ENCODE measurements at regions not wholly inside any gene's neighbourhood (a gene's known extent, or its start where the extent isn't known, plus 50 kb on each side); places are given as distances from the start of the nearest gene placed in this dataset.

DNA sequence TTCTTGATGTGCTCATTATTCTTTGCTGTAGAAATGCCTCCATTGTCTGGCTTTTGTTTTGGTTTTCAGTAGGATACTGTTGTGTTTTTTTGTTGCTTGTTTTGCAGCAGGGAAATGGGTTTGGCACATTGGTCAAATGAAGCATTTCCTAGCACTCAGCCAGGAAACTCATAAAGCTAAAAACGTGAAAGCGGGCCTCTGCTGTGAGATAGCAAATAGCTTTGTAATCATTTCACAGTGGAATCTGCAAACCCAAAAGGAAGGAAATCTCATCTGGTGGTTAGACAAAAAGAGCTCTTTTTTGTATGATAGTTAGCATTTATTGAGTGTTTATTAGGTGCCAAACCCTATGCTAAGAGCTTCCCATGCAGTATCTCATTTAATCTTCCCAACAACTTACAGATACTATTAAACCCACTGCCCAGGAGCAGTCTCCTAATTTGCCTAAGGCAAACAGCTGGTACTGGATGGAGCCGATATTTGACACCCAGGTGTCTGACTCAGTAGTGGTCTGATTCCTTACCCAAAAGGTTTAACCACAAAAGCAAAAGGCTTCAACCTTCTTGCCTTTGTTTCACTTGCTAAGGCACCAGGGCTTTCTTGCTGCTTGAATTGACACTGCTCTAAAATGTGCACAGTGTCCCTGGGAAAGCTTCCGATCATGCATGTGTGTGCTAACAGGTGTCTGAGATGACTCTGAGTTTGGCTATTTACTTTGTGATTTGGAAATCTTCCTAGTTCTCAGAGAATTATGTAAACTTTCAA, 527.9 kb upstream of the MDFIC2 start:
- no peak for DNase-seq

DNA sequence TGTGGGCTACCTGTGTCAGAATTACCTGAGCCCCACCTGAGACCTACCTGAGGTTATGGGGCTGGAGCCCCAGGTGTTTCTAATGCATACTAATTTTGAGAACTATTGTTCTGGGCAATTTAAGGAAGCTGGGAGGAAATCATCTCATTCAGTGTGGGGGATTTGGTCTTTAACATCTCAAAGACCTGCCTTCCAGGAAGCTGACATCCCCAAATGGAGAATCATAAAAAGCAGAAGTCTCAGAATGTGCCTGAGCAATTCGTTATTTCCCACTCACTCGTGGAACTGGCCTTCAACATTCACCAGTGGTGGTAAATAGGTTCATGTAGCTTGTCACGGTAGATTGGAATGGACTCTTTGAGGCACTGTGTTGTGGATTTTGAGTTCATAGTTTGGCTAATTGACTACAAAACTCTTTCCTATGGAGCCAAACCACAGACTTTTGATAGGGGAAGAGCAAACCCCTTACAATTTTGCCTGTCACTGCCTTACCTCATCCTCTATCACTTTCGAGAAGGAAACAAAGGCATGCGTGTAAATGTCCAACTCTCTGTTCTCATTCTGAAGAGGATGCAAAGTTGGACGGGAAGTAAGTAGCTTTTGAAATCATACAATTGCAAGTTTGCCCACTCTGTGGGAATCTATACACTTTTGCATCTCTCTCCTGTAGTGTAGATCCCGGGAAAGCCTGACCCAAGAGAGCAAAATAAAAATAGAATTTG, 521.0 kb upstream of the MDFIC2 start:
- DNase-seq = no peak

DNA sequence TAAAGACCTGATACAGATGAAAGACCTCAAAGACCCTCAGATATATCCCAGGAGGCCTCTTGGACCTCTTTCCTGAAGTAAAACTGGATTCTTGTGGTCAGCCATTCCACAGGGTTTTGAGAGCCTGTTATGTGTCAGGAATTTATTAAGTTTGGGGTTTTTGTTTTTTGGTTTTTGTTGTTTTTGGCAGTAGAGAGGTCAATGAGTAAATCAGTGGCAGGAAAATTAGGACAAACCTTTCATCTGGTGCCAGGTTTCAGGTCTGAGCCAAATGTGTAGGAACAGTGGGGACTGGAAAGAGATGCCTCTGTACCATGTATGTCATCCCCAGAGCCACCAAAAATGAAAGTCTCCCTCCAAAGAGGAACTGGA, 520.4 kb upstream of the MDFIC2 start:
- DNase-seq = no peak

DNA sequence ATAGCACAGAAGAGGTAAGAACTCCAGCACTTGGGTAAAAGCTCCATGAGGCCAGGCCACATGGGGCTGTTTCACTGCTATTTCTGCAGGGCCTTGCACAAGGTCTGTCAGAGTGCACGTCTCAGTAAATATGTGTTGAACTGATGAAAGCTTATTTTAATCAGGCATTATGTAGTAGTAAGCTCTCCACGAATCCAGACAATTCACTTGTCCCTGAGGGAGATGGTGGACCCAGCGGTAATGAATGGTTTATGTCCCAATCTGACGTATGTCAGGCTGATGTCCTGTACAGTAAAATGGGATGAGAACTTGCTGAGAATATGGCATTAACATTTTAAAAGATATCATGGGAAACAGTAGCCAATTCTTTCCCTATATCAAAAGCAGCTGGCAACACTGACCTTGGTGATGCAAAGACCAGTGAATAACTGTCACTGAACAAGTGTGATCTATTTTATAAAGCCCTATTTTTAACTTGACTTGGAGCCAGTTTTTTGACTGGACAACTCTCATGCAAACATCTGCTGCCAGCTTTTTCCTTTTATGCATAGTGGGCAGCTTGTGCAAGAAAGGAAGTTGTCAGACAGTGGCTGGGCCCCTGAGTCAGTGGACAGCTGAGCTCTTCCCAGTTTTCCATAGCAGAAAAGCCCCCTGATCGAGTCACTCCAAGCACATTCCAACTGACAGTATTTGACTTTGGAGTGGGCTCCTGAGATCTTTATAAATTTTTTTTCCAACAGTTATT, 519.8 kb upstream of the MDFIC2 start:
- DNase-seq = no peak

DNA sequence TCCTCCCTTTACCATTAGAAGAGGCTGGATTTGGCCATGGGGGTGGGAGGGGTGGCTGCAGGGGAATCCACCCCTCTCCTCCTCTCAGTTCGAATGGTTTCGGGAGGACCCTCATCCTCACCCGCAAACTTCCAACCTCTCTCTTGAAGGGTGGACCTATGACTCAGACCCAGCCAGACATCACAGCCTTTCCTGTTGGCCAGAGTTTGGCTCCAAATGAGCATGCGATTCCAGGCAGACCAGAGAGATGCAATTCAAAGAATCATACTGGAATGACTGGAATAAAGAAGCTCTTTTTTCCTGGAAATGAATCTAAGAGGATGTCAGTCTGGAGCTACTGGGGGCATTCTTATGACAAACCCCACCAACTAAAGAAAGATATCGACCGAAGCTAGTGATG, 516.7 kb upstream of the MDFIC2 start:
- DNase-seq = no peak

DNA sequence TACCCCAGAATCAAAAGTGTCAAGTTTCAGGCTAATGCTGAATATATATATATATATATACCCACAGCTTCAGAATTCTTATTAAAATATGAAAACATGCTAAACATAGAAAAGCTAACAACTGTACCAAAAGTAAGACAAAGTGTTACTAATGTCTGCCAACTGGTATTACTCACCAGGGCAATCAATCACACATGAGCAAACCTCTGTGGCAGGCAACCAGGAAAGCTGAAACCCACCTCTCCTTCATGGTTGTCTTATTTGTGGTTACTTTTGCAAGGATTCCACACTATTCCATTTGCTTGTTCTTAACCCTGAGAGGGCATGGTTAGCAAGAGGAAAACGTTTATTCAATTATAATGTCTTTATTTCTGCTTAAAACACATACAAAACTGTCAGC, 512.3 kb upstream of the MDFIC2 start:
- no peak for DNase-seq

DNA sequence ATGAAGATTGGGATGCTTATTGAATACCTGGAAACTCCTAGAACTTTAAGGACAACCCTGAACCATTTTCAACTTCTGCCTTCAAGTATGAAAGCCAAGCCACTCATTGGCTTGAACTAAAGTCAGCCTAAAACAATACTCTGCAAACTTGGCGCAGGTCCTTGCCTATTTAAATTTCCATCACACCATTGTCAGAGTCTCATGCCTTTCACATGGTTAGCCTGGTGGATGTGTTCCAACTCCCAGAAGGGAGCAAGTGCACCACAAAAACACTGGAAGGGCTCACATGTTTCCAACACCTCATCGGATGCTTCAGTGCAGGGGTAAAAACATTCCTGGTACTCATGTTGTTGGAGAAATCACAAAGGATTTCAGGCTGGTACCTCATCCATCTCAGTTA, 511.6 kb upstream of the MDFIC2 start:
- no peak for DNase-seq

DNA sequence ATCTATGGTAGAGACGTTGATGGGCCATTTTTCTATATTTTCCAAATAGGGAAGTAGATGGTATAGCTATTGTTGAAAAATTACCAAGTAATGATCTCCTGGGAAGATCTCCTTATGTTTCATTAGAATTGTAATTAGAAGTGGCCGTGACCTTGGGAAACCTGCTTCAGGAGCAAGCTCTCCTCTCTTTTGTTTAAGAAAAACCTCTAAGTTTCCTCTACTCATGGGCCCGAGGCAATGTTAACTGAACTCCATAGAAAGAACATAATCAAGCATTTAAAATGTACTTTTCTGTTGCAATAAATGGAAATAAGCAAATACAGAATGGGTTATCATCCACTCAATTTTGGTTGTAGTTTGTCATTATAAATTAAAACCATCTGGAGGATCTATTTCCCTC, 511.2 kb upstream of the MDFIC2 start:
- DNase-seq = no peak

DNA sequence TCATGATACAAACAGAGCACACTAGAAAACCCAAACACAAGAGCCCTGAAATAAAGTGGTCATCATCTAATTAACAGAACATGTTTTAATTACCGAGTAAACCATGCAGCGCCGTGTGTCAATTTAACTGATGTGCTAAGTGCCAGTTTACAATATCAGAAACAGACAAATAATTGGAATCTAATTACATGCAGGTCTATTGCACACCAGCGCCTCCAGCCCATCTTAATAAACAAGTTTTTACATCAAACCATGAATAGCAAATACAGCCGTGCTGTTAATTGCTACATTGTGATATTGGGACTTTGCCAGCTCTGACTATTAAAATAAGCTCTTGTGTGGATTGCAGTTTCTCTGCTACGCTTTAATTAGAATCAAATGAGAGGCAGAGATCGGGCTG, 510.2 kb upstream of the MDFIC2 start:
- DNase-seq = no peak

DNA sequence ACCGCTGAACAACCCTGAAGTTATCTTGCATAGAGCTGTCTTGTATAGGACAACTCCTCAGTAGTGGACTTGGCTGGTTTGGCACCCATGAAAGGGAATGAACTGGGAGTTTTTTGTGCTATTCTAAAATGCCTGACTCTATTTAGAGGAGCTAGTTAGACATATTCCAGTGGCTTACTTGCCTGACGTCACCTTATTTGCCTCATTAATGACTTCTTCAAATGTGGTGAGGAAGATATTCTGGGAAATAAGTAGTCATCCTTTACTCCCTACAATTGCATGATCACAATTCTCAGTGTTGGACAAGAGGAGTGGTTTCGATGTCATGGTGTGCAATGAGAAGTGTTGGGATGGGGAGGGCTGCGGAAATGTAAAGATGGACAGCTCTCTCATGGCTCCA, 509.2 kb upstream of the MDFIC2 start:
- DNase-seq = no peak

DNA sequence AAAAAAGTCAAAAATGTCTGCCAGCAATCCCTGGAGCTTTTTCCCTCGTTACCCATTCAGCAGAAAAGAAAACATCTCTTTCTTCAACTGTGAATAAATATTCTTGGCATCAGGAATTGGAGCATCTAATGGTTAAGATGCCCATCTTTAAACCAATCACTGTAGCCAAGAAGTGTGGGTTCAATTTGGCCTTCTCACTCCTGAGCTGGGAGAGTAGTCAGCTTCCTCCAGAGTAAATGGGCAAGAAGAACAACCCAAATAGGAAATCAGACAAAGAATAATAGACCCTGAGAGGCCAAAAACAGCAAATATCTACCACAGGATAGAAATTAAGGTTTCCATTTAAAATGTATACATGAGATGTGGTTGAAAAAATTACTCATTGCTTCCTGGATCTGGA, 508.0 kb upstream of the MDFIC2 start:
- no peak for DNase-seq

DNA sequence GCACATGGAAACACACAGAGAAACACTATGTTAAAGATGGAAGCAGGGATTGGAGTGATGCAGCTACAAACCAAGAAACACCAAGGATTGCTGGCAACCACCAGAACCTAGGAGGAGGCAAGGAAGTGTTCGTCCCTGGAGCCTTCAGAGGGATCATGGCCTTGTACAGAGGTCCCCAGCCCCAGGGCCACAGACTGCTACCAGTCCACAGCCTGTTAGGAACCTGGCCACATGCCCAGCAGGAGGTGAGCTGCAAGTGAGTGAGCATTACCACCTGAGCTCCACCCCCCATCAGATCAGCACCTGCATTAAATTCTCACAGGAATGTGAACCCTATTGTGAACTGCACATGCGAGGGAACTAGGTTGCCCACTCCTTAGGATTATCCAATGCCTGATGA, 505.7 kb upstream of the MDFIC2 start:
- DNase-seq = no peak

DNA sequence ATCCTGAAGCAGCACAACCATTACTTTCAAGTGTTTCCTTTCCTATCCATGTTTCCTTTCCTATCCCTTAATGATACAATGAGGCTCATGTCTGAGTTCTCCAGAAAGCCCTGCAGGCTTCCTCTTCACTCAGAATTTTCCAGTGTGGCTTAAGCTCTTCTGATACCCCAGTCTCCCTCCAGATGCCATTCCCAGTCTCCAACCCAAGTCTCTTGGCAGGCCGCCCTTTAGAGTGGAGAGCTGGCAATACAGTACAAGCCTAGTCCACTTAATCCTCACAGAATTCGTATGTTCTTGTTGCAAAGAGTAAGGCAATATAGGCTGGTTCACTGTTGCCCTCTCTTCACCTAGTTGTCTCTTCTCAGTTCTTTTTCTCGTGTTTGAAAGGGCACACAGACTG, 503.9 kb upstream of the MDFIC2 start:
- DNase-seq = no peak

DNA sequence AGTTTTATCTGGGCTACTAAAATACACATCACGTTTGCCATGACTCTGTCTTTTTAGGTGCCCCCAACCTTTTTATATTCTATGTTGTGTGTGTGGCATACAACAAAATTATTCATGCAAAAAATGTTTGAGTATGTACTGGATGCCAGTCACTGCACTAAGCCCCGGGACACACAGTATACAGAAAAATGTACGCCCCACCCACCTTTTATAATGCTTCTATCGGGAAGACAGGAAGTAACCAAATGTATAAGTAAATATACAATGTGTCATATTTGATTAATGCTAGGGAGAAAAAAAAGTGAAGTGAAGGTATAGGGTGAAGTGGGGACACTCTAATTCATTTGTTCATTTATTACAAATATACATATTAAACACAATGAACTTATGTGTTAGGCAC, 503.4 kb upstream of the MDFIC2 start:
- no peak for DNase-seq

DNA sequence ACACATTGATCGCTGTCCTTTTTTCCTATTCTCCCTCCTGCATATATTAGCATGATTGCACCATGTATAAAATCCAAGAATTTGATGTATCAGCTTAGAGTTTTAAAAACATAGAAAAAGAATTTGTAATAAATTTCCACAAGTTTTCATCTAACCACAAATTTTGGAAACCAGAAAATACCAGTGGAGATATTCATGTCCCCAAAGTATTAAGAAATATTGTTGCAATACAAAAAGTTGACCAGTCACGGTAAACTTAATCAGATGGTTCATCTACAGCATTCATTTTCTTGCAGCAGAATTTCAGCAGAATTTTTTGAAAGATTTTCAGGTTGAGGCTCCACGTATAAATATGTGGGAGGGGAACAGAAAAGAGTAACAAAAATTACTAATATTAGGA, 500.9 kb upstream of the MDFIC2 start:
- no peak for DNase-seq

DNA sequence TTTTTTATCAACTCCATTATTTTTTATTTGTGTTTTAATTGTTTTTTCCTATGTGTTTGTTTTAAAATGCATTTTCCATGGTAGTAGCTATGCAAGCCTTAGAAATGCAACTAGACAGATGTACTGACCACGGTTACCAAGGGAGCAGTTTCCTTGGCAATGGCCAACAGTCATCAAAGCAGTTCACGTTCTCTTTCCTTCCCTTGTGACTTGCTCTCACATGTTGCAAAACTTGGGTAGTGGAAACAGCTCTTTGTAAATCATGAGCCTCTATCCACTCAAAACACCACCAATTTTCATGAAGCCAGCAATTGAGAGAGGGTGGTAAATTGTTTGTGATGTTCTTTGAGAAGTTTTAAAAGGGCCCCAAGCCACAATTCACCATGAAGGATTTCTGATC, 499.4 kb upstream of the MDFIC2 start:
- DNase-seq = no peak

DNA sequence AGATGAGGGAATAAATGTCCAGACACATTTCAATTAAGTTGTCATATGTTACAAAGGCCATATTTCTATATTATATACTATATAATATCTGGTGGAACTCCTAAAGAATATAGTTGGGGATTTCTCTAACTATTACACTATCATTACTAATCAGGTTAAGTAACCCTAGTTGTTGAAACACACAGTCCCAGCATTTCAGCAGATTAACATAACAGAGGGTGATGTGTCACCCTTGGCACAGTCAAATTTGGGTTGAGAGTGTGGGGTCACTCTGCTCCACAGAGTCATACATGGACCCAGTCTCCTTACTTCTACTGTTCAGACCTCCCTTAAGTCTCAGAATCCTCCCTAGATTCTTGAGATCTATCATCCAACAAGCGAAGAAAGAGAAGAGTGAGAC, 496.4 kb upstream of the MDFIC2 start:
- no peak for DNase-seq

DNA sequence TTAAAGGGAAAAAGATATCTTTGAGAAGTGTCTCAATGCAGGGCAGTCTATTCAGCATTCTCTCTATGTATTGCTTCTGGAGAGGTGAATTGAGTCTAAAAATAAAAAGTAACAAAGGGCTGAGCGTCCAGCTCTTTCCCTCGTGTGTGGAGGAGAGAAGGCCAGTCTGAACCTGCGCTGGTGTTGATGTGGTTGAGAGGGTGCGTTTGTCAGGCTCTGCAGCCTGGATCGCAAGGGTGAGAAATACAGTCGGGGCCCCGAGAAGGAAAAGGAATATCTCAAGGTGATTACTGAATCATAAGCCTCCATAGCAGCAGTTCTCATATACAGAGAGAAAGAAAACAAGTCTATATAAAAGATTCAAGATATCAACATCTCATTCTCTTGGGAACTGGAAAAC, 494.1 kb upstream of the MDFIC2 start:
- no peak for DNase-seq

DNA sequence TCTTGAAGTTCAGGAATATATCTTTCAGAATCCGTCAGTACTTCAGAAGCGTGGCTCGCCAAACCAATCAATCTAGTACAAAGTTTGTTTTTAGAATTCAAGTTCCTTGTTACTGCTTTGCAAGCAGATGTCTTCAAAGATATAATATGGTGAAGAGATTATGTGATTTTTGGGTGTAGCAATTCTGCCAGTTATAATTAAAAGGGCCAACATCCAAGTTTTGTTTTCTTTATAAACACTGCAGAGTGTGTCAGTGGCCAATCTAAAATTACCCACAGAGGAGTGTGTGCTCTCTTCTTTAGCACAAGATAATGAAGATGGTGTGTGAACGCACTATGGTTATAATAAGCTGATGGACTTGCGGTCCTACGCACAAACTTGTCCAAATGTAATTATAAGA, 493.6 kb upstream of the MDFIC2 start:
- DNase-seq = no peak

DNA sequence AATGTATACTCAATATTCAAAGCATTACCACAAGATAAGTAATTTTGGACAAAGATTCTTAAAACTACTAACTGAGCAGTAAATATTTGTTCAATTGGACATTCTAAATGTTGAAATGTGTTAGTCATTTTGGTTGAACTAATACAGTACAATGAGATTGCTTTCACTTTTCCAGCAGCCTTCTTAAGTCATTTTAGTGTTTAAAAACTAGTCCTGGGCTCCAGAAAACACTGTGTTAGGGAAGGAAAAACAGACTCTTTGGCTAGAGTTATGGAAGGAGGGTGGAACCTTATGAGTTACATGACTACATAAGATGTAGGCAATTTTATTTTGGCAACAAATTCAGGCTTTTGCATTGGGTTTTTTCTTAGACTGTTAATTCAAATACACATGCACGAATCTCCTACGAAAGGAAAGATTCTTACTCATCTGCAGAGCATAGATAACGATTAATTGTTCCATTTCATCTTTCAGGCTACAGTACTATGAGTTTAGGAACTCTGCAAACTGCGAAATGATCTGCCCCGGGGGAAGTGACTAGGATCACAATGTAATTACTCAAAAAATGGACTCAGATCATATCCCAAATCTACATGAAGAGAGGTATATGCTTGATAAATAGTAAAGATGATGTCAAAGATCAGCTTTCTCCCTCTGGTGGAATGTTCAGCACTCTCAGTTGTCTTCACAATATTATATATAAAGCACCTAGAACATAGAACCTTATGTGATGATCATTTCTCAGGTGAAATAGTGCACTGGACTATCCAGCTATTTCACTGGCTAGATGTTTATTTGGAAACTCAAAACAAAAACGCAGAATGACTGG, 492.8 kb upstream of the MDFIC2 start:
- DNase-seq = no peak

DNA sequence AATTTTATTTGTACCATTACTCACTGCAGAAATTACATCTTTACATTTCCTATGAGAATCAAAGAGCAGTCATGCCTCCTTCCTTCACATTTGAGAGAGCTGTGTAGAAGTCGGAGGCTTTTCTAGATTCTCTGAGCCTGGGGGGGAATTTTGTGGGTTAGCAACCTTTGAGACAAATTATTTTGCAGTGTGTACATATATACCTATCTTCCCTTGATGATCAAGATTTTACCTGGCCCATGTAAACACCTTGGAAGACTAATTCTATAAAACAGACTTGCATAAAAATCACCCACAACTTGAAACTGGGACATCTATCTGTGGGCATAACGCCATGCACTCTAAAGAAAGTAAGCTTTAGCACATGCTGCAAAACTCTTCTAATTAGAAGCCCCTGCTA, 491.5 kb upstream of the MDFIC2 start:
- no peak for DNase-seq

DNA sequence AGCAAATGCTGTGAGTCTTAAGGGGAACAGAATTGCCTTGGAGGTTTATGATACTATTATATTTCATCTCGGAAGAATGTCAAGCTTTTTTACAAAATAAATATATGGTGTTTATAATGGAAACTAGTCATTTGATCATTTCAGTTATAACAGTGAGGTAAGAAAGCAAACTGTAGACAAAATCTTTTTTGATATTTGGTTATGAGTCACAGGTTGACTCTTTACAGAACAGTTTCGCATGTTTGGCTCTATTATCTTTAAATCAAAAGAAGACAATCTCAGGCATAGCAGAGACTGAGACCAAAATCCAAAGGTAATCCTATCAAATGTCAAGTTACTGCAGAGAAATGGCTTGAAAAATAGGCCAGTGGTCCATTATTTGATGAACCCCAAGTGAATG, 490.9 kb upstream of the MDFIC2 start:
- no peak for DNase-seq

DNA sequence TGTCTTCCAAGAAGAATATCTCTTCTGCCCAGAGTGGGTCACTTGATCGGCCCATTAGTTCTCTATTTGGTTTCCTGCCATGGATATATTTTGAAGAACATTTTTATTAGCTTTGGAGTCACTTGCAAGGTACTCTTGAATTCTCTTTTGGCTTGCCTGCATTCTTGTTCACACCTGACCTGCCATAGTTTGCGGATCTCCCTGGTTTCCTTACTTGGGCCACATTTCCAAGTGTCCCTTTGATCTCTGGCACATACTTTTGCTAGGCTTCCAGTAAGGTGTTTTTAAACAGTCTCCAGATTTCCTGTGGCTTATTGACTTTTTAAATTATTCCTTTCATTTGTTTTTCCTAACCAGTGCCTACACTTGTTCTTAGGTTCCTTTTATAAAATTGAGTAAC, 488.5 kb upstream of the MDFIC2 start:
- DNase-seq = no peak
